SU-DHL-6 (cell line): ENCODE measurements at regions not wholly inside any gene's neighbourhood (a gene's known extent, or its start where the extent isn't known, plus 50 kb on each side); places are given as distances from the start of the nearest gene placed in this dataset.

Experiments
- H2AFZ ChIP-seq: fragments of 200-600 bp; sonication (generic); 2 replicates; pipeline ENCODE4 v1.6.1; 2014; ENCODE audit warnings: low read depth, mild to moderate bottlenecking, moderate library complexity, mixed read lengths, antibody characterized with exemption, low read length; ENCODE audit not compliant: severe bottlenecking
- H3F3A ChIP-seq: fragments of 200-600 bp; shearing (Covaris generic); 2 replicates; pipeline ENCODE4 v1.6.0; 2016; ENCODE audit warnings: antibody characterized with exemption, mild to moderate bottlenecking; ENCODE audit not compliant: insufficient read depth
- H3K27ac ChIP-seq: fragments of 200-600 bp; sonication (generic); 2 replicates; pipeline ENCODE4 v1.5.1; 2016; ENCODE audit warnings: low read depth, mild to moderate bottlenecking, low read length, moderate library complexity, mixed read lengths
- H3K27me3 ChIP-seq: fragments of 200-600 bp; sonication (generic), shearing (Covaris generic); 2 replicates; pipeline ENCODE4 v1.6.0; 2014; ENCODE audit warnings: mild to moderate bottlenecking, low read length
- H3K36me3 ChIP-seq: fragments of 200-600 bp; sonication (generic); 2 replicates; pipeline ENCODE4 v1.6.1; 2014; ENCODE audit warnings: mild to moderate bottlenecking, low read length, mixed read lengths
- H3K4me2 ChIP-seq: fragments of 300-600, 200-600 bp; shearing (Covaris generic), sonication (generic); 2 replicates; pipeline ENCODE4 v1.6.0; 2014; ENCODE audit warnings: low read length, low read depth, mild to moderate bottlenecking; ENCODE audit not compliant: poor library complexity, severe bottlenecking
- H3K4me3 ChIP-seq: fragments of 200-600 bp; sonication (generic); 2 replicates; pipeline ENCODE4 v1.5.1; 2014; ENCODE audit warnings: antibody characterized with exemption, low read length, mild to moderate bottlenecking, mixed read lengths; ENCODE audit not compliant: insufficient read depth, poor library complexity, severe bottlenecking
- H3K79me2 ChIP-seq: fragments of 200-600 bp; sonication (generic); 2 replicates; pipeline ENCODE4 v1.6.1; 2014; ENCODE audit warnings: mild to moderate bottlenecking, low read length, moderate library complexity; ENCODE audit not compliant: insufficient read depth
- H3K9ac ChIP-seq: fragments of 200-600 bp; sonication (generic); 2 replicates; pipeline ENCODE4 v1.7.0; 2014; ENCODE audit warnings: mild to moderate bottlenecking, low read length
- H3K9me2 ChIP-seq: fragments of 200-600 bp; sonication (generic); replicated peaks from 2 replicates; pipeline ENCODE4 v1.6.1; 2014; ENCODE audit warnings: low read length; ENCODE audit not compliant: insufficient read depth
- H3K9me3 ChIP-seq: fragments of 200-600 bp; sonication (generic); 2 replicates; pipeline ENCODE4 v1.6.1; 2014; ENCODE audit warnings: low read length, mixed read lengths; ENCODE audit not compliant: insufficient read depth
- H4K20me1 ChIP-seq: fragments of 200-600 bp; sonication (generic); 2 replicates; pipeline ENCODE4 v1.6.1; 2014; ENCODE audit warnings: low read depth, mild to moderate bottlenecking, antibody characterized with exemption, low read length, moderate library complexity, mixed read lengths
- CTCF ChIP-seq: fragments of 200-600 bp; sonication (generic); IDR thresholded peaks from one replicate; pipeline ENCODE4 v1.5.1; 2017; ENCODE audit warnings: antibody characterized with exemption, mild to moderate bottlenecking, low read length, moderate library complexity; ENCODE audit not compliant: insufficient read depth, poor library complexity, severe bottlenecking
- EZH2phosphoT487 ChIP-seq: fragments of 200-600 bp; sonication (generic), shearing (Covaris generic); conservative IDR thresholded peaks from 2 replicates; pipeline ENCODE4 v1.6.1; 2018; ENCODE audit warnings: mild to moderate bottlenecking, antibody characterized with exemption, low read length, moderate library complexity, mixed read lengths

- H3K36me3 ChIP-seq: no peaks in the 10 kb centered on the region
- H3K4me2 ChIP-seq: no peak overlapping the region
- no peaks in the 10 kb centered on the region for H3F3A ChIP-seq
- no peak overlapping the region for H2AFZ ChIP-seq
- no peaks in the 10 kb centered on the region for H3K9me3 ChIP-seq
- TF ChIP-seq EZH2phosphoT487: no peak
- TF ChIP-seq CTCF: no peak
- H3K79me2 ChIP-seq: no peaks in the 10 kb centered on the region
- no peaks in the 10 kb centered on the region for H3K9me2 ChIP-seq
- H4K20me1 ChIP-seq: no peaks in the 10 kb centered on the region
- H3K4me3 ChIP-seq: no peak overlapping the region
- no peak overlapping the region for H3K9ac ChIP-seq
- no peak overlapping the region for H3K27ac ChIP-seq
- no peaks in the 10 kb centered on the region for H3K27me3 ChIP-seq
These were observed 1063.6 kb downstream of the FAM181B start for GRCh38 chr11:81669935-81670543.

- TF ChIP-seq EZH2phosphoT487: no peak
- TF ChIP-seq CTCF: peak; percentile 62
- Histone ChIP-seq H3K4me3 (no peak overlapping the region), H3F3A (no peaks in the 10 kb centered on the region)
These were observed 1074.9 kb downstream of the FAM181B start for GRCh38 chr11:81658722-81659121.

GRCh38 chr11:81655351-81655750, 1078.3 kb downstream of the FAM181B start:
- H3K9me3 ChIP-seq: no peaks in the 10 kb centered on the region
- no peak overlapping the region for H3K4me2 ChIP-seq
- no peaks in the 10 kb centered on the region for H3K27me3 ChIP-seq
- H3K79me2 ChIP-seq: no peaks in the 10 kb centered on the region
- H3F3A ChIP-seq: no peaks in the 10 kb centered on the region
- no peak overlapping the region for H3K27ac ChIP-seq
- no peak for TF ChIP-seq CTCF
- TF ChIP-seq EZH2phosphoT487: no peak
- no peak overlapping the region for H2AFZ ChIP-seq
- no peaks in the 10 kb centered on the region for H3K36me3 ChIP-seq
- no peaks in the 10 kb centered on the region for H3K9me2 ChIP-seq
- H4K20me1 ChIP-seq: no peaks in the 10 kb centered on the region
- H3K4me3 ChIP-seq: no peak overlapping the region
- no peak overlapping the region for H3K9ac ChIP-seq

More at GRCh38 chr11:81658722-81659121, 1074.9 kb downstream of the FAM181B start:
- Histone ChIP-seq H3K79me2 (no peaks in the 10 kb centered on the region), H3K9me2 (no peaks in the 10 kb centered on the region), H3K36me3 (no peaks in the 10 kb centered on the region), H4K20me1 (no peaks in the 10 kb centered on the region), H3K27ac (no peak overlapping the region), H3K9me3 (no peaks in the 10 kb centered on the region), H3K4me2 (no peak overlapping the region), H3K9ac (no peak overlapping the region), H2AFZ (no peak overlapping the region), H3K27me3 (no peaks in the 10 kb centered on the region)
